HL-60 (cell line): ENCODE measurements at regions not wholly inside any gene's neighbourhood (a gene's known extent, or its start where the extent isn't known, plus 50 kb on each side); places are given as distances from the start of the nearest gene placed in this dataset.

Source experiments
- DNase-seq, 2 experiments: peaks; one replicate each; pipeline ENCODE4 v3.0.0-alpha.2; 2010 to 2020; ENCODE audit warnings: low read depth in 1 of 2, low spot score in 1 of 2
- H3K27ac ChIP-seq: fragments of 250-450 bp; sonication (Bioruptor Pico); replicated peaks from 2 replicates; pipeline ENCODE4 v1.5.1; 2020; ENCODE audit warnings: mild to moderate bottlenecking, moderate library complexity
- H3K27me3 ChIP-seq: fragments of 250-450 bp; sonication (Bioruptor Pico); 2 replicates; pipeline ENCODE4 v1.5.1; 2021; ENCODE audit warnings: mild to moderate bottlenecking, moderate library complexity; ENCODE audit not compliant: insufficient read depth, poor library complexity, severe bottlenecking
- H3K4me3 ChIP-seq: replicated peaks from 2 replicates; pipeline ENCODE4 v1.5.1; 2011; ENCODE audit warnings: mild to moderate bottlenecking, control low read depth, low read length; ENCODE audit not compliant: insufficient read depth
- CTCF ChIP-seq: IDR thresholded peaks from one replicate; pipeline ENCODE4 v1.5.1; 2011; ENCODE audit warnings: low read length, control low read depth, inconsistent platforms; ENCODE audit not compliant: insufficient read depth
- GABPA ChIP-seq: IDR thresholded peaks from 2 replicates; pipeline ENCODE4 v1.6.1; 2012; ENCODE audit warnings: low read depth
- POLR2AphosphoS5 ChIP-seq: IDR thresholded peaks from 2 replicates; pipeline ENCODE4 v1.6.1; 2012; ENCODE audit warnings: low read depth
- REST ChIP-seq: IDR thresholded peaks from 2 replicates; pipeline ENCODE4 v1.6.1; 2012; ENCODE audit warnings: low read depth; ENCODE audit not compliant: insufficient replicate concordance
- SPI1 ChIP-seq: IDR thresholded peaks from 2 replicates; pipeline ENCODE4 v1.6.1; 2012; ENCODE audit warnings: low read depth, mild to moderate bottlenecking, borderline replicate concordance

- Histone ChIP-seq H3K27ac (no peak overlapping the region), H3K4me3 (no peak overlapping the region), H3K27me3 (no peaks in the 10 kb centered on the region)
- no peak for DNase-seq
- TF ChIP-seq REST (no peak), CTCF (no peak), GABPA (no peak), SPI1 (no peak), POLR2AphosphoS5 (no peak)
Observed at GRCh38 chr10:109287858-109288257, 635.5 kb downstream of the XPNPEP1 start.

- Histone ChIP-seq H3K27me3 (no peaks in the 10 kb centered on the region), H3K27ac (no peak overlapping the region), H3K4me3 (no peak overlapping the region)
- TF ChIP-seq GABPA: no peak
- TF ChIP-seq POLR2AphosphoS5: no peak
- no peak for TF ChIP-seq REST
- no peak for TF ChIP-seq CTCF
- TF ChIP-seq SPI1: no peak
- no peak for DNase-seq
Observed at GRCh38 chr10:109282510-109282909, 640.8 kb downstream of the XPNPEP1 start.

- Histone ChIP-seq H3K4me3 (no peak overlapping the region), H3K27me3 (no peaks in the 10 kb centered on the region), H3K27ac (no peak overlapping the region)
- DNase-seq: no peak
- TF ChIP-seq POLR2AphosphoS5 (no peak), SPI1 (no peak), CTCF (no peak), REST (no peak), GABPA (no peak)
Observed at GRCh38 chr10:109281347-109281746, 642.0 kb downstream of the XPNPEP1 start.
